KMS-11 (cell line): ENCODE measurements at regions not wholly inside any gene's neighbourhood (a gene's known extent, or its start where the extent isn't known, plus 50 kb on each side); places are given as distances from the start of the nearest gene placed in this dataset.

Source experiments
- H2AFZ ChIP-seq: fragments of 200-600 bp; sonication (generic); 2 replicates; pipeline ENCODE4 v1.6.1; 2016; ENCODE audit warnings: antibody characterized with exemption, mixed run types, low read depth
- H3K27ac ChIP-seq: fragments of 200-600 bp; sonication (generic); 2 replicates; pipeline ENCODE4 v1.6.1; 2016; ENCODE audit warnings: mild to moderate bottlenecking, mixed run types
- H3K27me3 ChIP-seq: fragments of 200-600 bp; sonication (generic); 2 replicates; pipeline ENCODE4 v1.6.1; 2017; ENCODE audit warnings: mild to moderate bottlenecking, low read depth, mixed run types, moderate library complexity; ENCODE audit not compliant: insufficient read depth
- H3K36me3 ChIP-seq: fragments of 200-600 bp; sonication (generic); 2 replicates; pipeline ENCODE4 v1.6.1; 2017; ENCODE audit warnings: mild to moderate bottlenecking, mixed run types; ENCODE audit not compliant: insufficient read depth
- H3K4me1 ChIP-seq: fragments of 200-600 bp; sonication (generic); 2 replicates; pipeline ENCODE4 v1.6.1; 2016; ENCODE audit warnings: mild to moderate bottlenecking, low read depth, mixed run types; ENCODE audit not compliant: poor library complexity, severe bottlenecking
- H3K4me2 ChIP-seq: fragments of 200-600 bp; sonication (generic); 2 replicates; pipeline ENCODE4 v1.7.0; 2016; ENCODE audit warnings: mild to moderate bottlenecking, mixed run types
- H3K4me3 ChIP-seq: fragments of 200-600 bp; sonication (generic); IDR thresholded peaks from 2 replicates; pipeline ENCODE4 v1.6.1; 2017; ENCODE audit warnings: low read depth, low read length, mixed read lengths; ENCODE audit not compliant: insufficient read depth
- H3K79me2 ChIP-seq: fragments of 200-600 bp; sonication (generic); 2 replicates; pipeline ENCODE4 v1.6.1; 2016; ENCODE audit warnings: low read depth, mixed run types; ENCODE audit not compliant: insufficient read depth
- H3K9ac ChIP-seq: fragments of 200-600 bp; sonication (generic); 2 replicates; pipeline ENCODE4 v1.6.1; 2016; ENCODE audit warnings: mild to moderate bottlenecking, mixed run types
- H4K20me1 ChIP-seq: fragments of 200-600 bp; sonication (generic); 2 replicates; pipeline ENCODE4 v1.6.1; 2016; ENCODE audit warnings: mild to moderate bottlenecking, mixed run types; ENCODE audit not compliant: insufficient read depth
- TF ChIP-seq, protein P1 (sequence below): fragments of 200-600 bp; sonication (generic); conservative IDR thresholded peaks from 2 replicates; pipeline ENCODE4 v1.6.1; 2017; ENCODE audit warnings: low read depth, mild to moderate bottlenecking, antibody characterized with exemption, low read length, moderate library complexity, mixed read lengths

DNA sequence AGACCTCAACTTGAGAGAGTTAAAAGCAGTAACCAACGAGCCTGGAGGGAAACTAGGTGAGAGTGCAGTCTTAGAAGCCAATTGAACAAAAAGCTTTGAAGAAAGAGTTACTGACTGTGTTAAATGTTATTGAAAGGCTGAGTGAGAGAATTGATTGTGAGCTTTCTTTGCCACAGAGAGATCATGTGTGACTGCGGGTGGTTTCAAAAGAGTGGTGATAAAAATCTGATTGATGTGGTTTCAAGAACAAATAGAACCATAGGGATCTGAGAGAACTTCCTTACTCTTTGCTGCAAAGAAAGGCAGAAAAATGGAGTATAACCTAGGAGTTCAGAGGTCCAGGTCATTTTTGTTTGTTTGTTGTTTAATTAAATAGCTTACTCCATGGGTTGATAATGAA, 759.9 kb upstream of the ALCAM start:
- Histone ChIP-seq H3K4me2 (no peak overlapping the region), H3K27me3 (no peaks in the 10 kb centered on the region), H3K4me3 (no peak overlapping the region), H3K4me1 (no peaks in the 10 kb centered on the region), H2AFZ (no peak overlapping the region), H4K20me1 (no peaks in the 10 kb centered on the region), H3K79me2 (no peaks in the 10 kb centered on the region), H3K9ac (no peak overlapping the region), H3K36me3 (no peaks in the 10 kb centered on the region), H3K27ac (no peak overlapping the region)
- TF ChIP-seq, protein P1, sequence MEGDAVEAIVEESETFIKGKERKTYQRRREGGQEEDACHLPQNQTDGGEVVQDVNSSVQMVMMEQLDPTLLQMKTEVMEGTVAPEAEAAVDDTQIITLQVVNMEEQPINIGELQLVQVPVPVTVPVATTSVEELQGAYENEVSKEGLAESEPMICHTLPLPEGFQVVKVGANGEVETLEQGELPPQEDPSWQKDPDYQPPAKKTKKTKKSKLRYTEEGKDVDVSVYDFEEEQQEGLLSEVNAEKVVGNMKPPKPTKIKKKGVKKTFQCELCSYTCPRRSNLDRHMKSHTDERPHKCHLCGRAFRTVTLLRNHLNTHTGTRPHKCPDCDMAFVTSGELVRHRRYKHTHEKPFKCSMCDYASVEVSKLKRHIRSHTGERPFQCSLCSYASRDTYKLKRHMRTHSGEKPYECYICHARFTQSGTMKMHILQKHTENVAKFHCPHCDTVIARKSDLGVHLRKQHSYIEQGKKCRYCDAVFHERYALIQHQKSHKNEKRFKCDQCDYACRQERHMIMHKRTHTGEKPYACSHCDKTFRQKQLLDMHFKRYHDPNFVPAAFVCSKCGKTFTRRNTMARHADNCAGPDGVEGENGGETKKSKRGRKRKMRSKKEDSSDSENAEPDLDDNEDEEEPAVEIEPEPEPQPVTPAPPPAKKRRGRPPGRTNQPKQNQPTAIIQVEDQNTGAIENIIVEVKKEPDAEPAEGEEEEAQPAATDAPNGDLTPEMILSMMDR, result no peak

DNA sequence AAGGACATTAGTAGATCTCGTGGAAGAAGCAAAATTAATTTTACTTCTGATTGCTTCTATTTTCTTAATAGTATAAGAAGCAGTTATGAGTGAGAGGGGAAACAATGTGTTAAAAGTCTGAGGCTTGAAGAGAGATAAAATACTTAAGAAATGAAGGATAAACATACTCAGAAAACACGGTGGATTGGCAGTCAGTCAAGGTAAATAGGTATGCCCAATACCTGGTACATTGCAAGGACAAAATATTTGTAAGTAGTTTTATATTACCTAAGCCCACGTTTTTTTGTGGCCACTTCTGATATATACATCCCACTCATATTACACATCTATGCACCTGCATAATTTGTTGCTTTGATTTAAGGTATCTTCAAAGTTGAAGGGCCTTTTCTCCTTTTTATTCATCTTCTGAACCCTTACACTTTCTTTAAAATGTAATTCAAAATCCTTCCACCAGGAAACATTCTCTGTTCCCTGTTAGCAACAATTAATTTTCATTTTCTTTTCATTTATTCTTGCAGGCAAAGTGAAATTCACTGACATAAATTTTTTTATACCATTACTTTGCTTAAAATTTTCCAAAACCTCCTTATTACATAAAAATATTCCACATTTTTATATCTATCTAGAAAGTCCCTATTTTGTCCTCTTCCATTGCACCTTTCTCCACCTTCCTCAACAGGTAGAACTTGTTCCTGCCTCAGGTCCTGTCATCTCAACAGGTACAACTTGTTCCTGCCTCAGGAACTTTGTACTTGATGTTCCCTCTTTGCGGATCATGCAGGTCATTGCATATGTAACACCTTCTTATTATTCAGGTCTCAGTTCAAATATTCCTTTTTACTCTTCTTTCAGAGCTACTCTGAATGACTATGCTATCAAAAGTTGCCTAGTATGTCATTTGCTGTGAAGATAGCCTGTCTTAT, 755.7 kb upstream of the ALCAM start:
- no peak overlapping the region for H3K27ac ChIP-seq

DNA sequence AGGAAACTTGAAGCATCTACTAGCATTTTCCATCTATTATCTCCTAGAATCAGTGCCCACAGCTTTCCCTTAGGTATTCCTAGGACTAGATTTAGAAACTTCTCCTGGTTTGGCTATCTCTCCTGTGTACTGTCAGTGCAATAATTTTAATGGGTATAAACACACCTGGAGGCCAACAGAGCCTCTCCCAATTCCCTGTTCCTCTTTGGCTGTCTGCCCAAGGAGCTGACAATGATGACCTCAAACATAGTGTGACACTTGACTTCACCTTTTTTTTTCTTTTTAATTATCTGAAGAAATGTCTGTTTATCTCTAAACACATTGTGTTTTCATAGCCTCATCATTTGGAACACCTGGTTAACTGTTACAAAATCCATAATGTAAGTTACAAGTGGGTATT, 754.5 kb upstream of the ALCAM start:
- Histone ChIP-seq H2AFZ (no peak overlapping the region), H3K9ac (no peak overlapping the region), H3K36me3 (no peaks in the 10 kb centered on the region), H3K4me2 (no peak overlapping the region), H3K27ac (no peak overlapping the region), H4K20me1 (no peaks in the 10 kb centered on the region), H3K79me2 (no peaks in the 10 kb centered on the region), H3K4me3 (no peak overlapping the region), H3K4me1 (no peaks in the 10 kb centered on the region), H3K27me3 (no peaks in the 10 kb centered on the region)
- TF ChIP-seq, protein P1, result no peak

More for the DNA sequence above, 755.7 kb upstream of the ALCAM start:
- Histone ChIP-seq H3K4me3 (no peak overlapping the region), H4K20me1 (no peaks in the 10 kb centered on the region), H3K36me3 (no peaks in the 10 kb centered on the region), H3K27me3 (no peaks in the 10 kb centered on the region), H3K9ac (no peak overlapping the region), H3K4me2 (no peak overlapping the region), H3K4me1 (no peaks in the 10 kb centered on the region), H2AFZ (no peak overlapping the region), H3K79me2 (no peaks in the 10 kb centered on the region)
- TF ChIP-seq, protein P1, result no peak

DNA sequence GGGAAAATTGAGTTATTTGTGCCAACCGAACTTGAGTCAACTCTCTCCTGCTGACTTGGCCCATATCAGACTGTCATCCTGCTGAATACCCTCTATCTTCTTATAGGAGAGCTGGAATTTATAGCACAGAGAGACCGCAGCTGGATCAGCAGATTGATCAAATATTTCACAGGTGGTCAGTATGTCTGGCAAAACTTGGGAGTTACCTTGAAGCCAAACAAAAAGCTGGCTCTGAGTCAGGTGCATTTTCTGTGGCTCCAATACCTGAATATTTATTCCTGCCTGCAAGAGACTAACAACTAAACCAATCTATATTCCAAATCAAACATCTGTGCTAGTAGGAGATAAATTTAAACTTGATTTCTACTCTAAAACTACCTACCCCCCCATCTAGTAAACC, 752.1 kb upstream of the ALCAM start:
- TF ChIP-seq, protein P1, result no peak
- no peaks in the 10 kb centered on the region for H3K27me3 ChIP-seq
- H3K4me1 ChIP-seq, result no peaks in the 10 kb centered on the region
- H3K4me2 ChIP-seq, result no peak overlapping the region
- no peak overlapping the region for H3K27ac ChIP-seq
- no peak overlapping the region for H3K4me3 ChIP-seq
- H3K9ac ChIP-seq, result no peak overlapping the region
- no peak overlapping the region for H2AFZ ChIP-seq
- no peaks in the 10 kb centered on the region for H3K79me2 ChIP-seq
- no peaks in the 10 kb centered on the region for H3K36me3 ChIP-seq
- H4K20me1 ChIP-seq, result no peaks in the 10 kb centered on the region
